ENCODE measurements at regions not wholly inside any gene's neighbourhood (a gene's known extent, or its start where the extent isn't known, plus 50 kb on each side); places are given as distances from the start of the nearest gene placed in this dataset.

- no peak for TF ChIP-seq CTCF (IDR thresholded peaks at IDR 0.05 in 8 of 11, conservative IDR thresholded peaks at IDR 0.05 in 3 of 11)
- TF ChIP-seq POLR2A (IDR thresholded peaks at IDR 0.05): no peak
- TF ChIP-seq POLR2AphosphoS5 (IDR thresholded peaks at IDR 0.05): no peak
These were observed 792.1 kb upstream of the AMELY start for GRCh38 chrY:7703578-7704140.
